NOMO-1 treated with DMSO at 0.1 percent for 48 hours (cell line): ENCODE measurements at regions not wholly inside any gene's neighbourhood (a gene's known extent, or its start where the extent isn't known, plus 50 kb on each side); places are given as distances from the start of the nearest gene placed in this dataset.
"Not testable (repeated sequence)": the region's sequence is repeated elsewhere in the genome, so short reads cannot be mapped to it uniquely, and the experiment has no call there.

Experiments
- DNase-seq: peaks from one replicate; lab custom pipeline; 2025; ENCODE audit not compliant: unreplicated experiment; lab: John Stamatoyannopoulos, UW

- no peak for DNase-seq
Observed at GRCh38 chr14:46596236-46596635, 55.3 kb downstream of the RPL10L start.

DNA sequence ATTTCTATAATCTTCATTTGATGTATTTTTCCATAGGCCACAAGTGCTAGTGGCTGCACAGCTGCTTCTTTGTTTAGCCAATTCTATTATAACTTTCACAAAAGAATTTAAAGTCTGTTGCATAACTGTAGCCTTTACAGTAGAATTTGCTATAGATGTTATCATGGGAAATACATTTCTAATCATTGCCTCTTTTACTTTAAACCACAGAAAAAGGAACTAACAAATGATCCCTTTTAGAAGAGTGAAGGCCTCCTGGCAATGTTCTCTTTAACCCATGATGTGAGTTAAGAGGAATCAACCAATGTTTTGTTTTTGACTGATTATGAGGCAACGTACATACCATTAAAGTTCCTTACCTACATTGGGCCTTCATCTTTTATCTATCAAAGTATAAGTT, 68.8 kb downstream of the RPL10L start:
- peak; percentile 28 for DNase-seq

- peak; percentile 48 for DNase-seq
Observed at GRCh38 chr14:46581036-46581671, 70.4 kb downstream of the RPL10L start.

DNA sequence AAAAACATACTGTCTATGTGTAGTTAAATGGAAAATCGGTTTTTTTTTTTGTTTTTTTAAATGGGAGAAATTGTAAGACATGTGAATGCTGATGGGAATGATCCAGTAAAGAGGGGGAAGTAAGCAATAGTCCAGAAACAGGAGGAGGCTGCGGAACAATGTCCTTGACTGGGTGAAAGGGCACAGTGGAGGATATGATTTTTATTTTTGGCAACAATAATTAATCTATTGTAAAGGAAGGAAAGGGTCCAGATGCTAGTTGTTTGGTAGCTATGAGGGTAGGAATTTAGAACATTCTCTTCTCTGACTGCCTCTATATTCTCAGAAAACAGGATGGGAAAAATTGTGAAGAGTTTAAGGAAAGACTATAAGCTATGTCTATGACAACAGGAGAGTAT, 76.6 kb downstream of the RPL10L start:
- no peak for DNase-seq

- peak; percentile 79 for DNase-seq
Observed at GRCh38 chr14:46574221-46574977, 77.2 kb downstream of the RPL10L start.

GRCh38 chr14:46573498-46573897, 78.1 kb downstream of the RPL10L start:
- no peak for DNase-seq

- no peak for DNase-seq
Observed at GRCh38 chr14:46571970-46572369, 79.6 kb downstream of the RPL10L start.

DNA sequence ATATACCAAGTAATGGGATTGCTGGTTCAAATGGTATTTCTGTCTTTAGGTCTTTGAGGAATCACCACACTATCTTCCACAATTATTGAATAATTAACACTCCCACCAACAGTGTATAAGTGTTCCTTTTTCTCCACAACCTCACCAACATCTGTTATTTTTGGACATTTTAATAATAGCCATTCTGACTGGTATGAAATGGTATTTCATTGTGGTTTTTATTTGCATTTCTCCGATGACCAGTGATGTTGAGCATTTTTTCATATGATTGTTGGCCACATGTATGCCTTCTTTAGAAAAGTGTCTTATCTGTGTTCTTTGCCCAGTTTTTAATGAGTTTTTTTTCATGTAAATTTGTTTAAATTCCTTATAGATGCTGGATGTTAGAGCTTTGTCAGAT, 83.4 kb downstream of the RPL10L start:
- DNase-seq = not testable (repeated sequence)

- no peak for DNase-seq
Observed at GRCh38 chr14:46550836-46551235, 100.7 kb downstream of the RPL10L start.

DNA sequence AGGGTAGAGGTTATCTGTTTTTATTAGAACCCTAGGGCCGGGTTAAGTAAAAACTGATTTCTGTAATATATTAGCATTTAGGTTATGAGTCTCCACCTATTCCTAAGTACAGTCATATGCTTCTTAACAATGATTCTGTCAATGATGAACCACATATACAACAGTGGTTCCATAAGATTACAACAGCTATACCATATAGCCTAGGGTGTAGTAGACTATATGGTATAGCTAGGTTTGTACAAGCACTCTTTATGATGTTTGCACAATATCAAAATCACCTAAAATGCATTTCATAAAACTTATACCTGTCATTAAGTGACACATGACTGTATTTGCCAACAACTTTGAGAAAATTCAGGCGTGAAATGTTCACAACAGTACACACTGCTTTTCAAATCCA, 110.6 kb downstream of the RPL10L start:
- no peak for DNase-seq

DNA sequence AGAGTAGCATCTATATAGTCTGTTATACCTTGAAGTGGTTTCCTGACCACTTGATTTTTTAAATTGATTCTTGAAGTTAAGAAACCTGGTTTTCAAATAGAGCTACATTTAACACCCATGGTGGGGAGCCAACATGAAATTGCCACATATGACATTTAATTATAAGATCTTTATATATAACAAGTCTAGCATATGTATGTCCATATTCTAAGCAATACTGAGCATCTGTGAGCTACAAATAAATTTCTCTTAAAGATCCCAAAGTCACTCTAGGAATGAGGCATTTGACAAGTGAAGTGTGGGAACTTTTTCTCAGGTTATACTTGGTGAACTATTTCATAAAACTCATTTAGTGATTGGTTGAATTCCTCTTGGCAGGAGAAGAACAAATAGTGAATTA, 132.5 kb downstream of the RPL10L start:
- DNase-seq = no peak

DNA sequence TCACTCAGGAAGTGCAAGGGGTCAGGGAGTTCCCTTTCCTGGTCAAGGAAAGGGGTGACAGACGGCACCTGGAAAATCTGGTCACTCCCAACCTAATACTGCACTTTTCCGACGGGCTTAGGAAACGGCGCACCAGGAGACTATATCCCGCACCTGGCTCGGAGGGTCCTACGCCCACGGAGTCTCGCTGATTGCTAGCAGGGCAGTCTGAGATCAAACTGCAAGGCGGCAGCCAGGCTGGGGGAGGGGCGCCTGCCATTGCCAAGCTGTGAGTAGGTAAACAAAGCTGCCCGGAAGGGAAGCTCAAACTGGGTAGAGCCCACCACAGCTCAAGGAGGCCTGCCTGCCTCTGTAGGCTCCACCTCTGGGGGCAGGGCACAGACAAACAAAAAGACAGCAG, 142.8 kb downstream of the RPL10L start:
- DNase-seq = not testable (repeated sequence)

DNA sequence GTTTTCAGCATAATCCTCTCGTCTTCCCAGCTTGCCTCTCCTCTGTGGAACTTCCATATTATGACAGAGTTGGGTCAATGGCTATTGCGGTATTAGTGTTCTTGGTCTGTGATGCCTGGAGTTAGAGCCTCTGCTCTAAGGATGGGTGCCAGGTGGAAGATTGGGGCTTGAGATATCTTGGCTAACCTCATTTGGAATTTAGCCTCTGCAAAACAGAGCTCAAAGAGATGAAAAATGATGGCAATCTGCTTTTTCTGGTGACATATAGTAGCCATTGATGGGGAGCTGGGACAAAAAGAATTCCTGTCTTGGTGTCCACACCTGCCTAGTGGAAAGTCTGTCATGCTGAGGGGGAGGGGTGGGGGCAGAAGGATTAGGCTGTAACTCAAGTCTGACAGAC, 152.1 kb downstream of the RPL10L start:
- DNase-seq = no peak

DNA sequence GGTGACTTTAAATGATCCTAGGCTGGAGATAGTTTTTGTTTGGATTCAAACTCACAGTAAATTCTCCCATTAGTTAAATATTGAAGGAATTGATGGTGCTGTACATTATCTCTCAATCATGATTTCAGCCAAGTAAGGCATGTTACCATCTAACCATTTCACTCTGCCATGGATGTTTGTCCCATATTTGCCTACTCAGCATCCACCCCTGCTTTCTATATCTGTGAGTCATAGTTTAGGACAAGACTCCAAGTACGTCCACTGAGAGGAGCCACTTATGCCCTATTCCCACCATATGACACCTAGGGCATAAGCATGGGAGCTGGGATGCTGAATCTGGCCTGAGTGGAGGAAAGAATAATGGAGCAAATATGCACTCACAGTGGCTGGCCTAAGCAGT, 155.2 kb downstream of the RPL10L start:
- no peak for DNase-seq

- peak; percentile 64 for DNase-seq
Observed at GRCh38 chr14:46490238-46490685, 161.3 kb downstream of the RPL10L start.

DNA sequence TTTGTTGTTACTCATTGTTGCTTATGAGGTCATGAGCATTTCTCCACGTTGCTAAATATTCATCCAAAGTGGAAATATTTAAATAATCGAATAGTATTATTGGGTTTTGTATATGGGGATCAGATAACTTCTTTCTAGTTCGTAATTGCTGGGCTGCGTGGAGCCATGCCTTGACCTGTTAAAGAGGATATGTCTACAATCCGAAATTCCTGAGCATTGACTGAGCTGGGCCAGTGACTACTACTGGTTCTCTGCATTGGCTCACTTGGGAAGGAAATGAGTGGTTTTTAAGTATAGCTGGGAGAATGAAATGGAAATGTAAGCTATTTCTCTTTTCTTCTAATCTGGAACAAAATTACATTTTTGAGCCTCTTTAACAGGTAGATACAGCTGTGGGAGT, 163.2 kb downstream of the RPL10L start:
- DNase-seq = no peak

DNA sequence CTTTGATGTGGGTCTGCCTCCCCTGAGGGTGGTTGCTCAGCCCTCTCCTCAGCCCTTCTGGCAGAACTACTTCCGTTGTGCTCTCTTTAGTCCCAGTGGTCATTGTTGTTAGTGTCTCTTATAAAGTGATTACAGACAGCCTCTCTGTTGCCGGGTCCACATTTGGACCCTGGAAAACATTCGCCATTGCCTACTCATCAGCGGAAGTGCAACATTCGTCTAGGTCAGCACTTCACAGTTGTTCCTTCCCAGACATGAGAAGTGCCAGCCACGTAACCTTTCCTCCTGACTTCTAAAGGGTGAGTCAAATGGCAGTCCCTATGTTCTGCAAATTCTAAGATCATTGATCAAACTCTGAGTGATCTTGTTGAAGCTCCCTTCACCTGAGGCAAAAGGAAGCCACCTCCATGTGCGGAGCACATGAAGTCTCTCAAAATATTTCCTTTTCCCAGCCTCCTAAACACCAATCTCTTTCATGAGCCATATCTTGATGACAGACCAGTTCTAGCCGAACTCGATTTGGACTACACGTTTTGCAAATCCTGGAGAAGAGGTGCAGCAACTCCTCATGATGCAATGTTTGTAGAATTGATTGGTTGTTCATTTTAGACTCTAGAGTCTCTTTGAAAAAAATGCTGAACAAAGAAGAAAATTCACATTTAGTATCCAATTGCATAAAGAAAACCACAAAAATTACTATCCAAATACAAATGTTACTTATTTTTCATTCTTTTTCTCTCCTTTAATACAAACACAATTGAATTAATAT, 163.8 kb downstream of the RPL10L start:
- no peak for DNase-seq

DNA sequence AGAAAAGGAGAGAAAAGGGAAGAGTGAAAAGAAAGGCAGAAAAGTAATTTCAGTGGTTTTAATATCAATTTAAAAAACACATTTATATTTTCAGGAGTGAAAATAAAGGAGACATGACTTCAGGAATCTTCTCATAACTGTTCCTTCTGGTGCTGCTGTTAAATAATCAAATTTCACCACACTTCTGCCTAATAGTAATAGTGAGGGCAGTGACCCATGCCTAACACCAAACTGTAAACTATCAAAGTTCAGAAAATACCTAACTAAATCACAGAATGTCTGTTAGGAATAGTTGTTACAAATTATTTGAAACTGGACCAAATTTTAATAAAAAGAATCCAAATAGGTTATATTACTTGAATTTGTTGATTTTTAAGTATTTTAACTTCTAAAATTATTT, 169.4 kb downstream of the RPL10L start:
- DNase-seq = no peak

GRCh38 chr14:46480817-46481216, 170.8 kb downstream of the RPL10L start:
- DNase-seq = no peak

GRCh38 chr14:46472261-46472660, 179.3 kb downstream of the RPL10L start:
- DNase-seq = no peak

DNA sequence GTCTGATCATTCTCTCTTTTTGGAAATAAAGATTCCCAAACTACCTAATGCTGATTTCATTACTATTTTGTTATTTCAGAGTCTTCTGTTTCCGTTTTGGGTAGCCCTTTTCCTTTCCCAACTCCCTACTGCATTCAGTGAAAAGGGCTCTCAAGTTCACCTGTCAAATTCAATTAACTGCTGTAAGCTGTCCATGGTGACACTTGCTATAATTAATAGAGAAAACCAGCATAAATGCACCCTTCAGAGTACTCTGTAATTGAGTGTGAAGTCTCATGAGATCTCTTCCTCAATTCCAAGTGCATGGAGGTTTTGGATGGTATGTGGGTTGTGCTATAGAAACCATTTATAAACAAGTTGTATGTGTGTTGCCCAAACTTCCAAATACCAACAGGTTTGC, 187.2 kb downstream of the RPL10L start:
- DNase-seq = no peak

DNA sequence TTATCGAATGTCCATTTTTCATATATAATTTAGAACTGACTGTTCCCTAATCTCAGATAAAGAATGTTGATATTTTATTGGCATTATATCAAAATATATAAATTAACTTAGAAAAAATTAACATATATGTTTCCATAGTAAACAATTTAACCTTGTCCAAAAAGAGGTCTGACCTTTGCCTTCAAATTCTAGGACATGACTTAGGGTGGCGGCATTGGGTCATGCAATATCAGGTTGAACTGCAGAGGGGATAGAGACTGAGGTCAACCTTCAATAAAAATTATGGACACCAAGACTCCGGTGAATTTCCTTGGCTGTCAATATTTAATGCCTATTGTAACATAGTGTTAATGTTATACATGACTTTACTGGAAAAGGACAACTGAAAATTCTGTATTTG, 199.8 kb downstream of the RPL10L start:
- DNase-seq = no peak
